Upper lobe of right lung (tissue), 1 donor: ENCODE measurements at regions not wholly inside any gene's neighbourhood (a gene's known extent, or its start where the extent isn't known, plus 50 kb on each side); places are given as distances from the start of the nearest gene placed in this dataset.
A peak's percentile ranks its signal among the peaks of the same experiment; 100 is the strongest.

Experiments
- ATAC-seq: fragments of 200-7000 bp; cut with Tn5 transposase; one replicate; pipeline ENCODE4 v1.9.1; 2020; ENCODE audit warnings: mild to moderate bottlenecking, moderate library complexity
- DNase-seq: peaks from one replicate; pipeline ENCODE4 v3.0.0-alpha.2; 2020
- H3K27ac ChIP-seq: fragments of 200-600 bp; one replicate; pipeline ENCODE4 v1.8.0; 2022
- H3K27me3 ChIP-seq: fragments of 200-600 bp; one replicate; pipeline ENCODE4 v1.8.0; 2022; ENCODE audit warnings: mild to moderate bottlenecking
- H3K36me3 ChIP-seq: fragments of 200-600 bp; one replicate; pipeline ENCODE4 v1.8.0; 2022
- H3K4me1 ChIP-seq: fragments of 200-600 bp; one replicate; pipeline ENCODE4 v1.8.0; 2022
- H3K4me3 ChIP-seq: fragments of 200-600 bp; one replicate; pipeline ENCODE4 v1.8.0; 2022; ENCODE audit warnings: mild to moderate bottlenecking
- H3K9me3 ChIP-seq: fragments of 200-600 bp; one replicate; pipeline ENCODE4 v1.8.0; 2022
- intact Hi-C: fragments of 100-400 bp; cut with DNase I; formaldehyde crosslinking; loops from one replicate; pipeline ENCODE4 v1.11.0; 2022
- TF ChIP-seq, protein P1 (sequence below): fragments of 200-600 bp; IDR thresholded peaks from one replicate; pipeline ENCODE4 v1.8.0; 2022; ENCODE audit warnings: antibody characterized with exemption
- donor health status: DM: no; HTN: yes; CAD: no; lungs with severe emphysema.

DNA sequence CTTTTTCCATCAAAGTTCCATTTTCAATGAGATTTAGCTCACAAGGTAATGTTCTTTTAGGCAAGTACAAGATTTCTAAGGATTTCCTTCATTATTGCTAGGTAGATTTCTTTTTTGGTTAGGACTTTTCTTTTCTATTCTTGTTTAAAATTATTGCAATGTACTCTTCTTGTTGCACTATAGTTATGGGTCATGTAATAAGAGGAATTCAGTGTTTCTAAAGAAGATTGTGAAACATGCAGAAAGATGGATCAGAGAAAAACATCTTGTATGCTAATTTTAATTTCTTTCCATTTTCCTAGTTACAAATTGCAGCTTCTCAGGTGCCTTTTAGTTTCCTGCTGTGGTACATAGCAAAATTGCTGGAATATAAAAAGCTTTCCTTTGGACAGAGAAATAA, 56.1 kb downstream of the BTG1 start:
- H3K36me3 ChIP-seq, result no peaks in the 10 kb centered on the region
- H3K9me3 ChIP-seq, result no peaks in the 10 kb centered on the region
- H3K27me3 ChIP-seq, result no peaks in the 10 kb centered on the region
- DNase-seq, result no peak
- no peak for ATAC-seq
- TF ChIP-seq, protein P1, sequence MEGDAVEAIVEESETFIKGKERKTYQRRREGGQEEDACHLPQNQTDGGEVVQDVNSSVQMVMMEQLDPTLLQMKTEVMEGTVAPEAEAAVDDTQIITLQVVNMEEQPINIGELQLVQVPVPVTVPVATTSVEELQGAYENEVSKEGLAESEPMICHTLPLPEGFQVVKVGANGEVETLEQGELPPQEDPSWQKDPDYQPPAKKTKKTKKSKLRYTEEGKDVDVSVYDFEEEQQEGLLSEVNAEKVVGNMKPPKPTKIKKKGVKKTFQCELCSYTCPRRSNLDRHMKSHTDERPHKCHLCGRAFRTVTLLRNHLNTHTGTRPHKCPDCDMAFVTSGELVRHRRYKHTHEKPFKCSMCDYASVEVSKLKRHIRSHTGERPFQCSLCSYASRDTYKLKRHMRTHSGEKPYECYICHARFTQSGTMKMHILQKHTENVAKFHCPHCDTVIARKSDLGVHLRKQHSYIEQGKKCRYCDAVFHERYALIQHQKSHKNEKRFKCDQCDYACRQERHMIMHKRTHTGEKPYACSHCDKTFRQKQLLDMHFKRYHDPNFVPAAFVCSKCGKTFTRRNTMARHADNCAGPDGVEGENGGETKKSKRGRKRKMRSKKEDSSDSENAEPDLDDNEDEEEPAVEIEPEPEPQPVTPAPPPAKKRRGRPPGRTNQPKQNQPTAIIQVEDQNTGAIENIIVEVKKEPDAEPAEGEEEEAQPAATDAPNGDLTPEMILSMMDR, result no peak
- no peak overlapping the region for H3K27ac ChIP-seq
- H3K4me1 ChIP-seq, result no peaks in the 10 kb centered on the region
- no peak overlapping the region for H3K4me3 ChIP-seq
- intact Hi-C loops, result no loop called here

DNA sequence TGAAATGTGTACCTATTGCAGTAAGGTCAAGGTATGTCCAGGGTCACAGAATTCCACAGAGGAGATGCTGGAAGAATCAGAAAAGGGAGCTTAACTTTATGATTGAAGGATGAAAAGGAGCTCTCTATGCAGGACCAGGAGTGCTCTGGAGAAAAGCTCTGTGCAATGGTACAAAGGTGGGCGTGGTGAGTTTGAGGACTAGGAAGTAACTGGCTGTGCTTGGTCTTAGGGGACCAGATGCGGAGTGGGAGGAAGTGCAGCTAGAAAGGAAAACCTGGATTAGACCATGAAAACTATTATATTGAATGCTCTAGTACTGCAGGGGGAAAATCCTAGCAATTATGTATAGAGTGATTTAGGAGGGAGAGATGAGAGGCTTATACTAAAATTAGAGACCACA, 56.8 kb downstream of the BTG1 start:
- ATAC-seq (peak; percentile 84), DNase-seq (no peak)
- TF ChIP-seq, protein P1, result no peak

DNA sequence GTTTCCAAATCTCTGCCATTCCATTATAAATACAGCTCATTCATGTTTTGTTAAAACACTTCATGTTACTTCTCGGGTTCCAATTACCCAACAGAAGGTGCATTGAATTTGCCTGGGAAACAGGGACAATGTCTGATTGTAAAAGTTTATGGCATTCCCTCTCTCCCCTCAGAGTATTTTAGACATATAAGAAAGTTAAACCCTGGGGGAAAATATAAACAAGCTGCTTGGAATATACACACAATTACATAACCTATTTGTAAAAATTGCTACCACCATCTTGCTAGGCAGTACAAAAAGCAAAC, 60.0 kb downstream of the BTG1 start:
- Histone ChIP-seq H3K4me1 (no peaks in the 10 kb centered on the region), H3K27ac (no peak overlapping the region), H3K9me3 (no peaks in the 10 kb centered on the region), H3K36me3 (no peaks in the 10 kb centered on the region), H3K4me3 (no peak overlapping the region), H3K27me3 (no peaks in the 10 kb centered on the region)
- DNase-seq, result no peak
- TF ChIP-seq, protein P1, result no peak
- intact Hi-C loops, result no loop called here
- no peak for ATAC-seq

More for the DNA sequence above, 56.8 kb downstream of the BTG1 start:
- Histone ChIP-seq H3K4me3 (no peak overlapping the region), H3K27me3 (no peaks in the 10 kb centered on the region), H3K9me3 (no peaks in the 10 kb centered on the region), H3K27ac (no peak overlapping the region), H3K4me1 (no peaks in the 10 kb centered on the region), H3K36me3 (no peaks in the 10 kb centered on the region)
- intact Hi-C loops, result no loop called here

DNA sequence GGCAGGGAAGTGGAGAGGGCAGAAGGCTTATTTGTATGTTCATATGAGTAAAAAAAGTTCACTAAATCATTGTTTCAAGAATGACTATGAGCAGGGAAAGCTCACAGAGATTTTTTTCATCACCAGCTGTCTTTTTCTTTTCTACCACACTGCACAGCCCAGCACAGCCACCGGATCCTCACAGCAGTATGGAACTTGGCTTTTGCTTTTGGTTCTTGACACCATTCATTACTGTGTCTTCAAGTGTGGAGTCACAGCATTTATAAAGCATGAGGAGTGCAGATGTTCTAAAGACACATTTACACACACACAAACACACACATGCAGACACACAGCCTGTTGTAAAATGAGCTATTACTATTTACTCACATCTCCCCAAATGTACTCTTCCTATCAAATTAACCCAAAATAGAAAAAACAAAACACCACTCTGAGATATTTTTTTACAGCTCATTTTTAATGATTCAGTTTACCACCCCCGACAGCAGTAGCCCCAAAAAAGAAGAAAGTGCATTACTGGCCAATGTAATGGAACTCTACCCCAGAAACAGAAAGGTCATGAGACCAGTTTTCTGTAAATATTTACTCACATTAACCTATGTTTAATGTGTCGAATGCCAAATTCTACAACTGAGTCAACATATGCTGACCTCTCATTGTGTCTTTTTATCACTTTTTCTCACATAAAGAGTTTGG, 60.5 kb downstream of the BTG1 start:
- Histone ChIP-seq H3K4me1 (no peaks in the 10 kb centered on the region), H3K36me3 (no peaks in the 10 kb centered on the region), H3K9me3 (no peaks in the 10 kb centered on the region), H3K27ac (no peak overlapping the region), H3K27me3 (no peaks in the 10 kb centered on the region), H3K4me3 (no peak overlapping the region)
- ATAC-seq (no peak), DNase-seq (no peak)
- intact Hi-C loops, result no loop called here
- TF ChIP-seq, protein P1, result no peak

DNA sequence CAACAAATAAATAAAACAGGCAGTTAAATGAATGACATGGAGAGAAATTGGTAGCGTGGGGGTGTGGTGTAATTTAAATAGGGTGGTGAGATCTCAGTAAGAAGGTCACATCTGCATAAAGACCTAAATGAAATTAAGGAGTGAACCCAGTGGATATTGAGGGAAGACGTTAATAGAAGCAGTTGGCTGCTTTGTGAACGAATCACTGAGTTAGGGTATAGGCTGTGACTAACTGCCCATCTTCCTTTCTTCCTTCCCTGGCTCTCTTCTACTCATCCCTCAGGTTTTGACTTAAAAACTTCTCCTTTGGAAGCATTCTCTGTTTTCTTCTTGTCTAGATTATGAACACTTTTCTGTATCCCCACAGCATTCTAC, 64.7 kb downstream of the BTG1 start:
- TF ChIP-seq, protein P1, result no peak
- H3K27ac ChIP-seq, result no peak overlapping the region
- no peak for DNase-seq
- no peaks in the 10 kb centered on the region for H3K27me3 ChIP-seq
- H3K4me3 ChIP-seq, result no peak overlapping the region
- H3K9me3 ChIP-seq, result no peaks in the 10 kb centered on the region
- peaks cover 24% of the 10 kb centered on the region for H3K4me1 ChIP-seq
- no peaks in the 10 kb centered on the region for H3K36me3 ChIP-seq
- intact Hi-C loops, result no loop called here
- no peak for ATAC-seq

DNA sequence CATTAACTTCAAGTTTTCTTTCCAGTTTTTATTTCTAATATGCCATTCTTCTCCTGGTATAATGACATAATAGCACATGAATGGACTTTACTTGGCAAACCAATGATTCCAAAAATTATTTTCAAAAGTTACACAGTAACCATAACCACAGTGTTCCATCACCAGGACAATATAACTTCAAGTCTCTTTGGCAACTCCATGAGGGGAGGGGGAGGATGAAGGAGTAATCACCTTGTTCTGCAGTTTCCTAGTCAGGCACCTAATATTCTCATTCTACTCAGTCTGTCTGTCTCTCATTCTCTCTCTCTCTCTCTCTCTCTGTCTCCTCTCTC, 66.6 kb downstream of the BTG1 start:
- Histone ChIP-seq H3K9me3 (no peaks in the 10 kb centered on the region), H3K4me1 (peaks cover 40% of the 10 kb centered on the region), H3K36me3 (no peaks in the 10 kb centered on the region), H3K27ac (no peak overlapping the region), H3K4me3 (no peak overlapping the region), H3K27me3 (no peaks in the 10 kb centered on the region)
- ATAC-seq (no peak), DNase-seq (no peak)
- TF ChIP-seq, protein P1, result no peak
- intact Hi-C loops, result no loop called here
